Thyroid gland (tissue), 4 donors: ENCODE measurements at regions not wholly inside any gene's neighbourhood (a gene's known extent, or its start where the extent isn't known, plus 50 kb on each side); places are given as distances from the start of the nearest gene placed in this dataset.

Source experiments
- DNase-seq, 2 donors: peaks; one replicate each; pipeline ENCODE4 v3.0.0-alpha.2; 2019
- H3K27ac ChIP-seq, 3 donors: fragments of 200-600 bp; sonication (generic); 1 replicate in 2 of 3; 2 replicates in 1 of 3; pipeline ENCODE4 v1.5.1; 2016 to 2019; ENCODE audit warnings: mild to moderate bottlenecking in 1 of 3, moderate library complexity in 1 of 3
- H3K27me3 ChIP-seq: fragments of 200-600 bp; sonication (generic); one replicate; pipeline ENCODE4 v1.5.1; 2019
- H3K36me3 ChIP-seq, 2 donors: fragments of 200-600 bp; sonication (generic); one replicate each; pipeline ENCODE4 v1.5.1; 2016 to 2019
- H3K4me1 ChIP-seq, 2 donors: fragments of 200-600 bp; sonication (generic); one replicate each; pipeline ENCODE4 v1.5.1; 2017 to 2019
- H3K4me3 ChIP-seq, 3 donors: fragments of 200-600 bp; sonication (generic); replicated peaks in 1 of 3; 1 replicate in 2 of 3; 2 replicates in 1 of 3; pipeline ENCODE4 v1.5.1; 2016; ENCODE audit warnings: mild to moderate bottlenecking in 1 of 3
- H3K9me3 ChIP-seq: fragments of 200-600 bp; sonication (generic); one replicate; pipeline ENCODE4 v1.5.1; 2017
- CTCF ChIP-seq, 6 experiments: fragments of 200-600 bp in 3 of 6; fragments of 450-650 bp in 3 of 6; sonication (generic) in 3 of 6; IDR thresholded peaks; one replicate each; pipeline ENCODE4 v1.5.1; 2016 to 2019; ENCODE audit warnings: antibody characterized with exemption in 6 of 6, mild to moderate bottlenecking in 2 of 6, inconsistent platforms in 1 of 6, moderate library complexity in 1 of 6
- POLR2A ChIP-seq, 2 donors: fragments of 450-650 bp; IDR thresholded peaks; one replicate each; pipeline ENCODE4 v1.6.1; 2017; ENCODE audit warnings: antibody characterized with exemption in 2 of 2, mild to moderate bottlenecking in 2 of 2, moderate library complexity in 1 of 2
- WGBS, 2 donors: methylation state at CpG; one replicate each; pipeline ENCODE4 v1.1.5; 2017; 5-methylcytosine and 5-hydroxymethylcytosine counted together
- intact Hi-C: fragments of 100-400 bp; cut with DNase I; formaldehyde crosslinking; loops from one replicate; pipeline ENCODE4 v1.15.1; 2023

- H3K9me3 ChIP-seq = no peaks in the 10 kb centered on the region
- 79 to 84% methylated on average over 4 of the region's 4 CpGs for WGBS, 2 donors
- no peaks in the 10 kb centered on the region for H3K36me3 ChIP-seq
- no peak for TF ChIP-seq CTCF (IDR thresholded peaks at IDR 0.05)
- no peak for TF ChIP-seq POLR2A (IDR thresholded peaks at IDR 0.05)
- H3K27me3 ChIP-seq = no peaks in the 10 kb centered on the region
- DNase-seq = no peak
- intact Hi-C loops = no loop called here
- H3K4me1 ChIP-seq = no peaks in the 10 kb centered on the region
- no peak overlapping the region for H3K27ac ChIP-seq
- no peak overlapping the region for H3K4me3 ChIP-seq
These were observed 595.0 kb downstream of the RPS29 start for GRCh38 chr14:48991141-48991540.

GRCh38 chr14:48983351-48983888, 602.8 kb downstream of the RPS29 start:
- Histone ChIP-seq H3K27ac (no peak overlapping the region), H3K4me1 (no peaks in the 10 kb centered on the region), H3K36me3 (no peaks in the 10 kb centered on the region), H3K9me3 (no peaks in the 10 kb centered on the region), H3K4me3 (no peak overlapping the region), H3K27me3 (no peaks in the 10 kb centered on the region)
- no peak for TF ChIP-seq POLR2A (IDR thresholded peaks at IDR 0.05)
- 67 to 68% methylated on average over 6 of the region's 6 CpGs for WGBS, 2 donors
- no peak for DNase-seq
- intact Hi-C loops = no loop called here

GRCh38 chr14:48974994-48975393, 611.2 kb downstream of the RPS29 start:
- 69 to 83% methylated on average over 1 of the region's 1 CpG for WGBS, 2 donors
- no peak for TF ChIP-seq POLR2A (IDR thresholded peaks at IDR 0.05)
- no peak for TF ChIP-seq CTCF (IDR thresholded peaks at IDR 0.05)
- intact Hi-C loops = no loop called here

GRCh38 chr14:48973151-48973550, 613.0 kb downstream of the RPS29 start:
- Histone ChIP-seq H3K36me3 (no peaks in the 10 kb centered on the region), H3K27ac (no peak overlapping the region), H3K27me3 (no peaks in the 10 kb centered on the region), H3K4me1 (no peaks in the 10 kb centered on the region), H3K9me3 (no peaks in the 10 kb centered on the region), H3K4me3 (no peak overlapping the region)
- intact Hi-C loops = no loop called here
- no peak for DNase-seq
- no peak for TF ChIP-seq POLR2A (IDR thresholded peaks at IDR 0.05)
- TF ChIP-seq CTCF (IDR thresholded peaks at IDR 0.05) = no peak

More at GRCh38 chr14:48974994-48975393, 611.2 kb downstream of the RPS29 start:
- Histone ChIP-seq H3K9me3 (no peaks in the 10 kb centered on the region), H3K27me3 (no peaks in the 10 kb centered on the region), H3K36me3 (no peaks in the 10 kb centered on the region), H3K4me3 (no peak overlapping the region), H3K4me1 (no peaks in the 10 kb centered on the region), H3K27ac (no peak overlapping the region)
- no peak for DNase-seq

- no peak for DNase-seq
- Histone ChIP-seq H3K27me3 (no peaks in the 10 kb centered on the region), H3K9me3 (no peaks in the 10 kb centered on the region), H3K36me3 (no peaks in the 10 kb centered on the region), H3K4me1 (no peaks in the 10 kb centered on the region), H3K27ac (no peak overlapping the region), H3K4me3 (no peak overlapping the region)
- intact Hi-C loops = no loop called here
- no peak for TF ChIP-seq CTCF (IDR thresholded peaks at IDR 0.05)
- TF ChIP-seq POLR2A (IDR thresholded peaks at IDR 0.05) = no peak
These were observed 615.2 kb downstream of the RPS29 start for GRCh38 chr14:48970943-48971342.

GRCh38 chr14:48967419-48967818, 618.8 kb downstream of the RPS29 start:
- H3K4me1 ChIP-seq = peaks cover 0 to 3% of the 10 kb centered on the region in 2 donors
- TF ChIP-seq POLR2A (IDR thresholded peaks at IDR 0.05) = no peak
- TF ChIP-seq CTCF (IDR thresholded peaks at IDR 0.05) = no peak
- no peak for DNase-seq
- 42 to 61% methylated on average over 3 of the region's 3 CpGs for WGBS, 2 donors
- H3K27me3 ChIP-seq = no peaks in the 10 kb centered on the region
- H3K9me3 ChIP-seq = no peaks in the 10 kb centered on the region
- no peak overlapping the region for H3K27ac ChIP-seq
- intact Hi-C loops = no loop called here
- no peaks in the 10 kb centered on the region for H3K36me3 ChIP-seq
- no peak overlapping the region for H3K4me3 ChIP-seq
